ENCODE measurements at regions not wholly inside any gene's neighbourhood (a gene's known extent, or its start where the extent isn't known, plus 50 kb on each side); places are given as distances from the start of the nearest gene placed in this dataset.

DNA sequence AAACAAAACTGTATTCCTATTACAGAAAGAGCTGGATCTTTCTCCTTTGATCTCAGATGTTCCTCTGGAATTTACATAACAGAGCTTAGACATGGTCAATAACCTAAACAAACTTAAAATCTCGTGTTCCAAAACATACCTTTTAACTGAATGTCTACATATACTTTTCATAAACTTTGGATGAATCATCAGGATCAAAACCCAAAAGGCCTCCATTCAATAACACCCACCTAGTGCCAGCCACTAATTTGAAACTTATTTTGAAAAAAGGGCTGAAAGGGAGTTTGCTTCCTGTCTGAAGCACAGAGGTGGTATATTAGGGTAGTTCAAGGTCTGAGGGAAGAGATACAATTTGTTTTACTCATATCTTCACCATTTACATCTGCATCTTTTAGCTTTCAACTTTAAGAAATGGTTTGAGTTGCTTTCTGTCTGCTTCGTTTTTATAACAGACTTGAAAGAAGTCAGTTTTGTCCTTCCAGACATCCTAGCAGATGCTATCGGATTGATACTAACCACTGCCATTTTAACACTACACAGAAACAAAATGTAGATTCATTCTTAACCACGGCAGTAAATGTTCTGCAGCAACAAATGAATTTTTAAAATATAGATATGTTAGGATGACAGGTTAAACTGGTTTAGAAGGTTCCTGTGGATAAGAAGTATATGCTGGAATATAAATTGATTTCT is 242.8 kb upstream of the DKK2 start:
- no peaks in the 10 kb centered on the region for H3K36me3 Mint-ChIP-seq (ENCODE audit: low read depth)
- WGBS, 2 experiments (ENCODE audit: insufficient coverage in 1 of 2, insufficient read length in 1 of 2): 79 to 93% methylated on average over 3 to 4 of the region's 4 CpGs
- H3K9me3 Mint-ChIP-seq: no peaks in the 10 kb centered on the region
- TF ChIP-seq, protein P1, sequence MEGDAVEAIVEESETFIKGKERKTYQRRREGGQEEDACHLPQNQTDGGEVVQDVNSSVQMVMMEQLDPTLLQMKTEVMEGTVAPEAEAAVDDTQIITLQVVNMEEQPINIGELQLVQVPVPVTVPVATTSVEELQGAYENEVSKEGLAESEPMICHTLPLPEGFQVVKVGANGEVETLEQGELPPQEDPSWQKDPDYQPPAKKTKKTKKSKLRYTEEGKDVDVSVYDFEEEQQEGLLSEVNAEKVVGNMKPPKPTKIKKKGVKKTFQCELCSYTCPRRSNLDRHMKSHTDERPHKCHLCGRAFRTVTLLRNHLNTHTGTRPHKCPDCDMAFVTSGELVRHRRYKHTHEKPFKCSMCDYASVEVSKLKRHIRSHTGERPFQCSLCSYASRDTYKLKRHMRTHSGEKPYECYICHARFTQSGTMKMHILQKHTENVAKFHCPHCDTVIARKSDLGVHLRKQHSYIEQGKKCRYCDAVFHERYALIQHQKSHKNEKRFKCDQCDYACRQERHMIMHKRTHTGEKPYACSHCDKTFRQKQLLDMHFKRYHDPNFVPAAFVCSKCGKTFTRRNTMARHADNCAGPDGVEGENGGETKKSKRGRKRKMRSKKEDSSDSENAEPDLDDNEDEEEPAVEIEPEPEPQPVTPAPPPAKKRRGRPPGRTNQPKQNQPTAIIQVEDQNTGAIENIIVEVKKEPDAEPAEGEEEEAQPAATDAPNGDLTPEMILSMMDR (conservative IDR thresholded peaks at IDR 0.05): no peak
- Histone ChIP-seq H3K36me3 (ENCODE audit: control insufficient read depth, insufficient read depth, low read length) (no peaks in the 10 kb centered on the region), H3K9me3 (ENCODE audit: control insufficient read depth, low read length) (no peaks in the 10 kb centered on the region), H3K4me3 (ENCODE audit: low read length) (no peak overlapping the region), H3K4me1 (ENCODE audit: control insufficient read depth, insufficient read depth, low read length) (no peaks in the 10 kb centered on the region), H3K9ac (ENCODE audit: extremely low read depth, low read length, poor library complexity, severe bottlenecking) (no peak overlapping the region), H3K27me3 (ENCODE audit: control insufficient read depth, insufficient read depth, low read length, poor library complexity, severe bottlenecking) (no peaks in the 10 kb centered on the region), H3K27ac (ENCODE audit: low read depth, low read length) (no peak overlapping the region)
- H3K4me1 Mint-ChIP-seq: peaks cover 6% of the 10 kb centered on the region
- DNase-seq: no peak
- H3K27me3 Mint-ChIP-seq (ENCODE audit: insufficient read depth): no peaks in the 10 kb centered on the region
- H3K4me3 Mint-ChIP-seq: no peak overlapping the region
- no peak overlapping the region for H3K27ac Mint-ChIP-seq

DNA sequence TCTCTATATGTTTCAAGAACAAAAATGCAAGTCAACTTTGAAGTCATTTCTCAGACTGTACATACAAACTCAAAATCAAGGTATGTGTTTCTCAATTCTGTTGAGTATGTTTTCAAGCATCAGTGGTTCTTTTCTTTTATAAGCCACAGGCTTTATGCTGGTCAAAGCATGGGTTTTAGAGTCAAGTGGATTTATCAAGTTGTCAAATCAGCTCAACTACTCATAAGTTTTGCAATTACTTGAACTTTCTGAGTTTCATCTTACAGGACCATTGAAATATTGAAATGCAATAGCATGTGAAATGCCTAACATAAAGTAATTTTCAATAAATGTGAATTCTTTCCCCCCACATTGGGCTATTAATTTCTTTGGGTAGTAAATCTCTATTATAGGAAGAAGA is 239.9 kb upstream of the DKK2 start:
- no peak overlapping the region for H3K27ac ChIP-seq (ENCODE audit: low read depth, low read length)
- no peaks in the 10 kb centered on the region for H3K9me3 Mint-ChIP-seq

GRCh38 chr4:107275225-107275624 is 239.1 kb upstream of the DKK2 start:
- H3K27ac Mint-ChIP-seq: no peak overlapping the region
- no peaks in the 10 kb centered on the region for H3K27me3 ChIP-seq (ENCODE audit: control insufficient read depth, insufficient read depth, low read length, poor library complexity, severe bottlenecking)
- H3K36me3 ChIP-seq (ENCODE audit: control insufficient read depth, insufficient read depth, low read length): no peaks in the 10 kb centered on the region
- TF ChIP-seq, protein P1 (conservative IDR thresholded peaks at IDR 0.05): no peak
- no peak overlapping the region for H3K4me3 ChIP-seq (ENCODE audit: low read length)
- H3K36me3 Mint-ChIP-seq (ENCODE audit: low read depth): no peaks in the 10 kb centered on the region
- no peaks in the 10 kb centered on the region for H3K9me3 Mint-ChIP-seq
- H3K4me3 Mint-ChIP-seq: no peak overlapping the region
- no peak for DNase-seq
- no peaks in the 10 kb centered on the region for H3K4me1 ChIP-seq (ENCODE audit: control insufficient read depth, insufficient read depth, low read length)
- H3K27me3 Mint-ChIP-seq (ENCODE audit: insufficient read depth): no peaks in the 10 kb centered on the region
- H3K9me3 ChIP-seq (ENCODE audit: control insufficient read depth, low read length): no peaks in the 10 kb centered on the region
- no peak overlapping the region for H3K27ac ChIP-seq (ENCODE audit: low read depth, low read length)
- no peak overlapping the region for H3K9ac ChIP-seq (ENCODE audit: extremely low read depth, low read length, poor library complexity, severe bottlenecking)
- peaks cover 6% of the 10 kb centered on the region for H3K4me1 Mint-ChIP-seq

More for the DNA sequence above, 239.9 kb upstream of the DKK2 start:
- Mint-ChIP-seq H3K4me3 (no peak overlapping the region), H3K27me3 (ENCODE audit: insufficient read depth) (no peaks in the 10 kb centered on the region), H3K36me3 (ENCODE audit: low read depth) (no peaks in the 10 kb centered on the region), H3K27ac (no peak overlapping the region), H3K4me1 (peaks cover 6% of the 10 kb centered on the region)
- Histone ChIP-seq H3K9ac (ENCODE audit: extremely low read depth, low read length, poor library complexity, severe bottlenecking) (no peak overlapping the region), H3K9me3 (ENCODE audit: control insufficient read depth, low read length) (no peaks in the 10 kb centered on the region), H3K4me1 (ENCODE audit: control insufficient read depth, insufficient read depth, low read length) (no peaks in the 10 kb centered on the region), H3K4me3 (ENCODE audit: low read length) (no peak overlapping the region), H3K36me3 (ENCODE audit: control insufficient read depth, insufficient read depth, low read length) (no peaks in the 10 kb centered on the region), H3K27me3 (ENCODE audit: control insufficient read depth, insufficient read depth, low read length, poor library complexity, severe bottlenecking) (no peaks in the 10 kb centered on the region)
- TF ChIP-seq, protein P1 (conservative IDR thresholded peaks at IDR 0.05): no peak
- DNase-seq: no peak

All from endodermal cell (in vitro differentiated cells).